ENCODE measurements at regions not wholly inside any gene's neighbourhood (a gene's known extent, or its start where the extent isn't known, plus 50 kb on each side); places are given as distances from the start of the nearest gene placed in this dataset.

DNA sequence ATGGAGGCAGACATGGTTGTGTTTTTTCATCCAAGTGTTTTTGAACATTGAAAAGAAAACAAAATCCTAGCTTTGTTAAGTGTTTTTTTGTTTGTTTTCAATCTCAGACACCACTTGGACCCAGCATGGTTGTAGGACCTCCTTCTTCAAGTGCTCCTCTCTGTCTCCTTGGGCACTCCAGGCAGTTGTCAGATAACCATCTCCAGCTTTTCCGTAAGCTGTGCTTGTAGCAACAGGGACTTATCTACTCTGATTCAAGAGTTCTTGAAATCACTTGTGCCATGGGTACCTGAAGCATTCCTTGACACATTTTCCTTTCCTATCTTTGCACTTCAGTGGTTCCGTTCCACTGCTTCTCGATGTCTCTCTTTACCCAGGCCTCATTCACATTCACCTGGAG is 334.9 kb upstream of the DDX53 start:
- TF ChIP-seq POLR2A (IDR thresholded peaks at IDR 0.05) = no peak
- TF ChIP-seq CTCF (IDR thresholded peaks at IDR 0.05) = no peak
- no peak for TF ChIP-seq POLR2AphosphoS5 (IDR thresholded peaks at IDR 0.05)
